ENCODE measurements at regions not wholly inside any gene's neighbourhood (a gene's known extent, or its start where the extent isn't known, plus 50 kb on each side); places are given as distances from the start of the nearest gene placed in this dataset.

DNA sequence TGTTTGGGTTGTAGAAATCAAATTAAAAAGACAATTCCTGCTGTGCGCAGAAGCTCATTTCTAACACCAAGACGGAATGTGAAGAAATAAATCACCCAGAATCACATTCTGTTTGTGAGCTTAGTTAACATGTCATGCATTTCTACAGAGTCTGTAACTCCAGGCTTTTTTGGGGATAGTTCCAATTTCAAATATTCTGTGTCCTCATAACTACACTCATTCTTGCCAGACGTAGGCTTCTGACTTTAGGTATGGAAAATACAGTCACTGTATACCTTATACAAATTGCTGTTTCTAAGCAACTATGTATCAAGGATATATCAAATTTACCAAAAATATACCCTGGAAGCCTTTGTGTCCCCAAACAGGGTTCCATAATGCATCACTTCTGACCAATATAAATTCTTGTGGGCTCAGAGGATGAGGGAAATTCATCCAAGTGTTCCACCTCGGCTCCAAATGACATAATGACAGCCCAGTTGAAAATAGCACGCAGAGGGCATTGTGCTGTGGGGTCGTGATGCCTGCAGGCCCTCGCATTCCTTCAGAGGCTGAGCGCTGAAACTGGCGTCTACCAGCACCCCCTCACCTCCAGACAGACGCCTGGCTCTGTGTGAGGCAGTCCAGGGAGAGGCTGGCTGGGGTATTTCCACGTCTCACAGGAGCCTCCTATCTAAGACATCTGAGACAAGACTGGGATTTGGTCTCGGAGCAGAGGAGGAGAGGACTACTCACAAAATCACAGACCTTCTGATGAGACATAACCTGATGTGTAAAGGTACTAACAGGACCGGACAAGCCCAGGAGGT, 79.8 kb downstream of the KLF4 start:
- no peaks in the 10 kb centered on the region for H3K36me3 Mint-ChIP-seq (ENCODE audit: insufficient read depth, unreplicated experiment)
- H3K4me3 Mint-ChIP-seq (ENCODE audit: unreplicated experiment), result no peak overlapping the region
- no peaks in the 10 kb centered on the region for H3K27me3 Mint-ChIP-seq (ENCODE audit: insufficient read depth, unreplicated experiment)
- ChIA-PET CTCF (no interaction called here), POLR2A (interaction anchor here (0.6 kb wide), 1 partner anchor 12 kb away, joined by 3 read pairs; no protein-coding TSS in a partner anchor)
- H3K27ac Mint-ChIP-seq (ENCODE audit: low read depth, unreplicated experiment), result no peak overlapping the region
- H3K4me1 Mint-ChIP-seq (ENCODE audit: insufficient read depth, unreplicated experiment), result no peaks in the 10 kb centered on the region
- no peak for DNase-seq (ENCODE audit: unreplicated experiment)
- peaks cover 6% of the 10 kb centered on the region for H3K9me3 Mint-ChIP-seq (ENCODE audit: unreplicated experiment)
- intact Hi-C loops (cut with micrococcal nuclease), result no loop called here
- no TSS peak for BruUV-seq (replicated peaks)
- TF ChIP-seq, protein P1, sequence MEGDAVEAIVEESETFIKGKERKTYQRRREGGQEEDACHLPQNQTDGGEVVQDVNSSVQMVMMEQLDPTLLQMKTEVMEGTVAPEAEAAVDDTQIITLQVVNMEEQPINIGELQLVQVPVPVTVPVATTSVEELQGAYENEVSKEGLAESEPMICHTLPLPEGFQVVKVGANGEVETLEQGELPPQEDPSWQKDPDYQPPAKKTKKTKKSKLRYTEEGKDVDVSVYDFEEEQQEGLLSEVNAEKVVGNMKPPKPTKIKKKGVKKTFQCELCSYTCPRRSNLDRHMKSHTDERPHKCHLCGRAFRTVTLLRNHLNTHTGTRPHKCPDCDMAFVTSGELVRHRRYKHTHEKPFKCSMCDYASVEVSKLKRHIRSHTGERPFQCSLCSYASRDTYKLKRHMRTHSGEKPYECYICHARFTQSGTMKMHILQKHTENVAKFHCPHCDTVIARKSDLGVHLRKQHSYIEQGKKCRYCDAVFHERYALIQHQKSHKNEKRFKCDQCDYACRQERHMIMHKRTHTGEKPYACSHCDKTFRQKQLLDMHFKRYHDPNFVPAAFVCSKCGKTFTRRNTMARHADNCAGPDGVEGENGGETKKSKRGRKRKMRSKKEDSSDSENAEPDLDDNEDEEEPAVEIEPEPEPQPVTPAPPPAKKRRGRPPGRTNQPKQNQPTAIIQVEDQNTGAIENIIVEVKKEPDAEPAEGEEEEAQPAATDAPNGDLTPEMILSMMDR (IDR thresholded peaks at IDR 0.05; ENCODE audit: unreplicated experiment), result no peak

DNA sequence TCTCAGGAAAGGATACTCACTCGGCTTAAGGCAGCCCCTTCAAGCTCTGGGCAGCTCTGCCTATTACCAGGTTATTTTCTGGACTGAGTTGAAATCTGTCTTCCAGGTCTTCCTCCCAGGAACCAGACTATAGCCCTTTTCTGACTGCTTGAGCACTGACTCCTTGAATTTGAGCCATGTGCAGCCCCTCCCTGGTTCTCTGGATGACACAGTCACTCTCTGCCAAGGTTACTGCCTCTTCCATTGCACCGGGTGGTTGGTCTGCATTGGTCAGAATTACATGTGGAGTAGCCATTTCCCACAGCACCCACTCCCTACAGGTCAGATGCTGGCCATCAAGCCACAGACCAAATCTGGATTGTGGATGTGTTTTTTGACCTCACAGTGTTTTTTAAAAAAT, 81.9 kb downstream of the KLF4 start:
- no TSS peak for BruUV-seq (replicated peaks)
- CTCF ChIA-PET, result no interaction called here
- TF ChIP-seq, protein P1 (IDR thresholded peaks at IDR 0.05; ENCODE audit: unreplicated experiment), result no peak

DNA sequence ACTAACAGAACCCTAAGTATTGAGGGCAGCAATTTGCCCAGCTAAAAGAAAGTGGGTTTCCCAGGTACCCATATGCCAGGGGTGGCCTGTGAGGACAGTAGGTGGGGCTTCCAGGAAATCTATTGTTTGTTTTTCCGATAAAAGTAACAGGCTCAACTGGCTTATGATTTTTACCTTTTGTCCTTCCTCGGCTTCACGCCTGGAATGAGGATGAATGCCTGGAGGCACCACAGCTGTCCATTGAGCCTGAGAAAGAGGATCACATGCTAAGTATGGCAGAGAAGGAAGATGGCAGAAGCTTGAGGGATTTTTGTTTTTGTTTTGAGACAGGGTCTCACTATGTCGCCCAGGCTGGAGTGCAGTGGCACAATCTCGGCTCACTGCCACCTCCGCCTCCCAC, 84.1 kb downstream of the KLF4 start:
- Mint-ChIP-seq H3K4me3 (ENCODE audit: unreplicated experiment) (no peak overlapping the region), H3K4me1 (ENCODE audit: insufficient read depth, unreplicated experiment) (no peaks in the 10 kb centered on the region), H3K27ac (ENCODE audit: low read depth, unreplicated experiment) (no peak overlapping the region), H3K36me3 (ENCODE audit: insufficient read depth, unreplicated experiment) (no peaks in the 10 kb centered on the region), H3K9me3 (ENCODE audit: unreplicated experiment) (no peaks in the 10 kb centered on the region), H3K27me3 (ENCODE audit: insufficient read depth, unreplicated experiment) (peaks cover 11% of the 10 kb centered on the region)
- TF ChIP-seq, protein P1 (IDR thresholded peaks at IDR 0.05; ENCODE audit: unreplicated experiment), result no peak
- ChIA-PET POLR2A (no interaction called here), CTCF (interaction anchor here (0.8 to 1.2 kb wide), 2 partner anchors 16 to 1357 kb away, joined by 3 read pairs; no protein-coding TSS in a partner anchor)
- DNase-seq (ENCODE audit: unreplicated experiment), result no peak
- intact Hi-C loops (cut with micrococcal nuclease), result no loop called here
- BruUV-seq (replicated peaks), result no TSS peak

More for the DNA sequence above, 81.9 kb downstream of the KLF4 start:
- Mint-ChIP-seq H3K9me3 (ENCODE audit: unreplicated experiment) (no peaks in the 10 kb centered on the region), H3K4me1 (ENCODE audit: insufficient read depth, unreplicated experiment) (no peaks in the 10 kb centered on the region), H3K36me3 (ENCODE audit: insufficient read depth, unreplicated experiment) (no peaks in the 10 kb centered on the region), H3K27me3 (ENCODE audit: insufficient read depth, unreplicated experiment) (peaks cover 11% of the 10 kb centered on the region), H3K4me3 (ENCODE audit: unreplicated experiment) (no peak overlapping the region), H3K27ac (ENCODE audit: low read depth, unreplicated experiment) (no peak overlapping the region)
- POLR2A ChIA-PET, result interaction anchor here (0.7 to 1.0 kb wide), 3 partner anchors 10 to 70 kb away, joined by 3 to 4 read pairs (median 3); no protein-coding TSS in a partner anchor
- intact Hi-C loops (cut with micrococcal nuclease), result no loop called here
- DNase-seq (ENCODE audit: unreplicated experiment), result no peak

DNA sequence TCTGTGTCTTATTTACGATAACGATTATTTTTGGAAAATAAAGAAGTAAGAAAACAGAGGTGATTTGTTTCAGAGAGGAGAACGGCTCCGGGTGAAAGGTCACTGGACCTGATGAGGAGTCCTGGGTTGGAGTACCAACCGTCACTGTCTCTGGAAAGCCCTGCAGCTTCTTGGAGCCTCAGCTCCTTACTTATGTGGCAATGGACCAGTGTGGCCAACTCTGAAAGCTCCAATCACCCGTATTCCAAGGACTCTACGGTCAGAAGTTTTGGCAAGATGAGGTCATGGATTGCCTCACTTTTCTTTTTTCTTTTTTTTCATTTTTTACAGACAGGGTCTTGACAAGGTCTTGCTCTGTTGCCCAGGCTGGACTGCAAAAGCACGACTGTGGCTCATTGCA, 84.8 kb downstream of the KLF4 start:
- DNase-seq (ENCODE audit: unreplicated experiment), result no peak
- Mint-ChIP-seq H3K4me1 (ENCODE audit: insufficient read depth, unreplicated experiment) (no peaks in the 10 kb centered on the region), H3K4me3 (ENCODE audit: unreplicated experiment) (no peak overlapping the region), H3K9me3 (ENCODE audit: unreplicated experiment) (no peaks in the 10 kb centered on the region), H3K27me3 (ENCODE audit: insufficient read depth, unreplicated experiment) (peaks cover 11% of the 10 kb centered on the region), H3K27ac (ENCODE audit: low read depth, unreplicated experiment) (no peak overlapping the region), H3K36me3 (ENCODE audit: insufficient read depth, unreplicated experiment) (no peaks in the 10 kb centered on the region)
- no TSS peak for BruUV-seq (replicated peaks)
- TF ChIP-seq, protein P1 (IDR thresholded peaks at IDR 0.05; ENCODE audit: unreplicated experiment), result no peak
- intact Hi-C loops (cut with micrococcal nuclease), result no loop called here
- ChIA-PET CTCF (interaction anchor here (0.6 to 1.2 kb wide), 4 partner anchors 17 to 1442 kb away, joined by 3 to 8 read pairs (median 3); no protein-coding TSS in a partner anchor), POLR2A (no interaction called here)

Data from MCF 10A (cell line).